ENCODE measurements at regions not wholly inside any gene's neighbourhood (a gene's known extent, or its start where the extent isn't known, plus 50 kb on each side); places are given as distances from the start of the nearest gene placed in this dataset.

DNA sequence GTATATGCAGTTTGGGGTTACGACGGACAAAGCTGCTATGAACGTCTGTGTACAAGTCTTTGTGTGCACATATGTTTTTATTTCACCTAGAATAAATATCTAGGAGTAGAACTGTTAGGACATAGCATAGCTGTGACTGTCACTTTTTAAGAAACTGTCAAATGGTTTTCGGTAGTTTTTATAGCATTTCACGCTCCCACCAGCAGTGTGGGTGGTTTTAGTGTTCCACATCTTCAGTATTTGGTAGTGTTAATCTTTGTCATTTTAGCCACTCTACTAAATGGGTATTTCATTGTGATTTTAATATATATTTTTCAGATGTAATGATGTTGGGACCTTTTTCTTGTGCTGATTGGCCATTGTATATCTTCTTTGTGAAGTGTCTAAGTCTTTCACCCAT lies 109.1 kb upstream of the BCAT1 start:
- no peak for DNase-seq (ENCODE audit: low read depth)

DNA sequence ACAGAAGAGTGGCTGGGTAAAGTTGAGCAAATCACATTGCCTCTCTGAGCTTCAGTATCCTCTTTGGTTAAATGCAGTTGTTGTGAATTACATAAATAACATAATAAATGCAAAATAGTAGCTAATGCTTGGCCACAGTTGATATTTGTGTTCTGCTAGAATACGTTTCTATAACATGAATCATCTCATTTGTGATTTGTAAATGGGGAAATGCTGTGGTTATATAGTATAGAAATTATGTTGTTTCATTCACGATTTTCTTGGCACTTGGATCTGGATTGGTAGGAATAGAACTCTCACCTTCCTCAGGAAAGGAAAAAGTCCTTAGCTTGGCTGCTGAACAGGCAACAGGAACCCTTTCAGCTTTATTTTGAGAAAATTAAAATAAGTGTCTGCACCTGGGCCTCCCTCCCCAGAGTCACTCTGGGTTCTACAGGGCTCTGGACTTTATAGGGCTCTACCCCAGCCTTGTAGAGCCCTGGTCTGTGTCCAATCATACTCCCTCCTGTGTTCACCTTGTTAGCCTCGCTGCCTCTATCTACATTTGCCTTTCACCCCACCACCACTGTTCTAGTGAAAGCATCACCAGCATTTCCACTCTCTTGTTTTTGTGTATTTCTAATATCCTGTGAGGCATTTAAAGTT lies 107.7 kb upstream of the BCAT1 start:
- DNase-seq (ENCODE audit: low read depth): no peak

DNA sequence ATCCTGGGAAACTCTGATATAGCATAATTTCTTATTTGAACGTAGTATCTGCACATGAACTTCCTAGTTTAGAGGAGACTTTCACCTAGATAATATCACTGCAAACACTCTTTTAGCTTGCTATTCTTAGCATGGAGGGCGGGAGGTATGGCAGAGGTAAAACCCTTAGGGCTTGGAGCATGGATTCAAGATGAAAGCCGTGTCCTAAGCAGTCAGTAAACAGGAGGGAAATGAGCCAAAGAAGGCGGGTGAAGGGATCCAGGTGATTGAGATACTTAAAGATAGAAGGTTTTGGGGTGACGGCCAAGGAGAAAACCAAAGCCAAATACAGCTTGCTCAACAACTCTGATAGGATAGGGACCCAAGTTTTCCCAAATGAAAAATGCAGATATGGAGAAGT lies 107.1 kb upstream of the BCAT1 start:
- no peak for DNase-seq (ENCODE audit: low read depth)

- peak; percentile 45 for DNase-seq (ENCODE audit: low read depth)
Observed at GRCh38 chr12:25054783-25055144, 105.9 kb upstream of the BCAT1 start.

DNA sequence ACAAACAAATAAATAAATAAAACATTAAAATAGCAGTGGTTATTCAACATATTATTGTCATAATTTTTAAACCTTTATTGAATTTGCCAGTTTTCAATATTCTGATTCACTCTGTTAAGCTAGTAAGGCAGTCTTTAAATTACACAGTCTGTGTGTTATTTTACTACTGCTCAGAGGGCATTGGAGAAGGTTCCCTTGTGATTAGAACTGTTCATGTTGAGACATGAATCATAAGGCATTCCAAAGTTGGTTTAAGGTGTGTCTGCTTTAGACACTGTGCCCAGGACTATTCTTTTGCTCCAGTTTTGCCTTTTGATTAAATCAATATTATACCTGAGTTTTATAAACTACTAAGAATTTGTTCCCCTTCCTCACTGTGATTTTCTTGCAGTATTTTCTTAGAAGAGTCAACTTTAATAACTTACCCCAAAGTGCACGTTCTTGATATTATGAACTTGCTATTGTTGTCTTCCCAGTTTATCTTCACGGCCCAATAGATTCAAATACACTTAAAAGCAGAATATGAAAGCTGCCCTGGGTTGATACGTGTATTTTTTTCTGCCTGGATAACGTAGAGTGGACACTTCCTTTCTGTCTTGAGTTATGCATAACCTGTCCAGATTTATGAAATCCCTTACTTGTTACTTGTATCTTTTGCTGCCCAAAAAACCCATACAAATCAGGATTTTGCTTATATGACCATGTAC lies 105.3 kb upstream of the BCAT1 start:
- DNase-seq (ENCODE audit: low read depth): no peak

GRCh38 chr12:25052914-25053211 lies 104.0 kb upstream of the BCAT1 start:
- no peak for DNase-seq (ENCODE audit: low read depth)

DNA sequence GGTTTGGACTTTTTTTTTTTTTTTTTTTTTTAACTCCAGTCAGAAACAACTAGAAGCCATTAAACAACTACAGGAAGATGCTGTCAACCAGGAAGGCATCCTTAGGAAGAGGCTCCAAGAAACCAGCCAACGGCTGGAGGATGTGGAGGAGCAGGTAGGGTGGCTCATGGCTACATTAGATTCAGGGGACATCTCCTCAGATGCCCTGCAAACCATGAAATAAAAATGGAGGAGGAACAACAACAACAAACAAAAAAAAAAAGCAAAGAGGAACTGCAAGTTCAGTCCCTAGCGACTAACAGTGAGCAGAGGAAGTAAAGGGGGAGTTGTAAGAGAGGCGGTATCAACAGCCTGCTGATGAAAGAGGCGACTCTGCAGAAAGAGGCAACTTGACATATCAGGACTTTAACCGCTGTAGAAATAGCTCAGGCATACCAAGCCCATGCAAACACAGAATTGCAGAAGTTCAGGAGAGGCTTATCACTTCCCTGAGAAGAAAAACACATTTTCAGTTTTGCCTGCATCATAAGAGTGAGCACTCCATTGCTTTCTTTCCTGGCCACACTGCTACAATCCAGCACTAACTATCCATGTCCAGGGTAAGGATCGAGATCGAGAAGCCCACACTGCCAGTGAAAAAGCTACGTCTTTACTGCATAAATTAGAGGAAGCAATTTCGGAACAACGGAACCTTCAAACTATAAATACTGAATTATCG lies 103.5 kb upstream of the BCAT1 start:
- DNase-seq (ENCODE audit: low read depth): peak; percentile 24

- DNase-seq (ENCODE audit: low read depth): peak; percentile 36
Observed at GRCh38 chr12:25051656-25052195, 102.8 kb upstream of the BCAT1 start.

DNA sequence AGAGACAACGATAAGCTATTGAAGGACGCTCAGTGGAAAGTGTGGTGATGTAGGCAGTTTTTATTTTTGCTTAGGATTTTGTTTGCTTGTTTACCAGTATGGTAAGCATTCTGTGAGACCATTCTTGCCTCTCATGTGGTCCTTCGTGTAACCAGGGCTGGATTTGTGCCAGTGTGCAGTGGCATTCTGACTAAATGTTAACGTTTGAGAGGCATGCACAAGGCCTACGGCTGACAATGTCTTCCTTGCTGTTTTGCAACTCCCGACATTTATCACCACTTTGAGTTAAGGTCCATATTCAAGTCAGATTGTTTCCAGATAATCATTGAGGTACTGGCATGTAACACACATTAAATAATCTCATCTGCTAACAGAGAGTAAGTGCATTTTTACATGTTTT lies 102.3 kb upstream of the BCAT1 start:
- no peak for DNase-seq (ENCODE audit: low read depth)

DNA sequence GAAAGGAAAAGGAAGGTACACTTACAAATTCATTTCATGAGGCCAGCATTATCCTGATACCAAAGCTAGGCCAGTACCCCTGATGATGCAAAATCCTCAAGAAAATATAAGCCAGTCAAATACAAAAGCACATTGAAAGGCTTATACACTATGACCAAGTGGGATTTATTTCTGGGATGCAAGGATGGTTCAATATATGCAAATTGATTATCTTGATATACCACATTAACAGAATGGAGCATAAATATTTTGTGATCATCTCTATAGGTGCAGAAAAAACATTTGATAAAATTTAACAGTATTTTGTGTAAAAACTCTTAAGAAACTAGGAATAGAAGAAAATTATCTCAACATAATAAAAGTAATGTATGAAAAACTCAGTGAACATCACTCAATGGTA lies 97.0 kb upstream of the BCAT1 start:
- DNase-seq (ENCODE audit: low read depth): no peak

GRCh38 chr12:25041006-25041741 lies 92.3 kb upstream of the BCAT1 start:
- no peak for DNase-seq (ENCODE audit: low read depth)

DNA sequence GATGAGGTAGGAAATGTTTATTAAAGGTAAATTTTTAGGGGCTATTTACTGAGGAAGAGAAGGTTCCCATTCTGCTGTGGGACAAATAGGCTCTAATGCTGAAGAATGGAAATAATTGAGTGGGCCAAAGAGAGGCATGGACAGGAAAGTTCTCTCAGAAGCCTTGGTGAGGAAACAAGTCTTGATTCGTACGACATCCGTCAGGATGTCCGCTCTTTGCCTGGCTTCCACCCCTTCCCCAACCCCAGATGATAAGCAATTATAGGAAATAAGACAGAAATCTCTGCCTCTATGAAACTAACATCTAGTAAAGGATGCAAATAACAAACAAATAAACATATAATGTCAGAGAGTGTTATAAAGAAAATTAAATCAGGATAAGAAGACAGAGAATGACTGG lies 91.7 kb upstream of the BCAT1 start:
- no peak for DNase-seq (ENCODE audit: low read depth)

DNA sequence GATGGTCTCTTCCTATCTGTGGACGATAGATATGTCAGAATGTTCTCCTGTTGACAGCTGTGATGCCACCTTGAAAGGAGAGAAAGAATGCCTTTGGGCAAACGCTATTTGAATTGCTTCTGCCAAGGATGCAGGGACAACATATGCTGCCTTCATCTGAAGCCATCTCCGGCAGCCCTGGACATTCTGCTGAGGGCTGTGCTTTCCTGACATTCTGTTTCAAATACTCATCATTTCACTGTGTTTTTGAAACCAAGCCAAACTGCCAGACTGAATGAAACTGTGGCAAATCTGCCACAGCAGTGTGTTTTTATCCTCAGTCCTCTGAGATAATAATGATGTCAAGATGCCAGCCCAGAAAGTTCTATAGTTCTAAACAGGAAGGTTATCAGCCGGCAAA lies 85.8 kb upstream of the BCAT1 start:
- DNase-seq (ENCODE audit: low read depth): no peak

GRCh38 chr12:25025951-25026490 lies 77.1 kb upstream of the BCAT1 start:
- DNase-seq (ENCODE audit: low read depth): no peak

DNA sequence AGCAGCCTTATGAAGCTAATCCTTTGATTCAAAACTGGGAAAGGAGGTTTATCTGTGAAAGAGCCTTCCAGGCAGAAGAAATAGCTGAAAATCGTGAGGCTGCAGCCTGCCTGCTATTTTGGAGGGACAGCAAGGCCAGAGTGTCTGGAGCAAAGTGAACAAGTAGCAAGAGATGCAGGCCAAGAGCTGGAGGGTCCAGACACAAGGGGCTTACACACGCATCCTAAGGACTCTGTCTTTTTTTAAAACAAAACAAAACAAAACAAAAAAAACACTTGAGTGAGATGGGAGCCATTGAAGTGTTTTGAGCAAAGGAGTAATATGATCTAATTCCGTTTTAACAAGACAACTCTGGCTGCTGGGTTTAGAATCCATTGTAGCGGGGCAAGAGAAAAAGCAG lies 76.4 kb upstream of the BCAT1 start:
- no peak for DNase-seq (ENCODE audit: low read depth)

DNA sequence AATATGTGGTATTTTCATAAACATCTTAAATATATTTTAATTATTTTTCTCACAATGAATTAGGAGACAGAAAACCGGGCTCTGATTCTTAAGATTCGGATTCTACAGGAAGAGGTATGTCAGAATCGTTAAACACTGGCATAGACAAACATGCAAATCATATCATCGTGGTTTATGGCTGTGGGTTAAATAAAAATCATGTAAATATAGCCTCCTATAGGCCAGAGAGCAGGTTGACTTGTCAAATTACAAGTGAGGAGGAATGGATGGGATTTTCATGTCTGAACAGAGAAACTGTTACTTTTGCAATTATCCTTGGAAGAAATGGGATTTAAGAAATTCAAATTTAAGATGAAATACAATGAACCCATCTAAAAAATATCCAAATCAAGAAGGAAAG lies 74.9 kb upstream of the BCAT1 start:
- DNase-seq (ENCODE audit: low read depth): no peak

GRCh38 chr12:25020621-25021243 lies 71.8 kb upstream of the BCAT1 start:
- DNase-seq (ENCODE audit: low read depth): no peak

GRCh38 chr12:25018146-25018545 lies 69.2 kb upstream of the BCAT1 start:
- no peak for DNase-seq (ENCODE audit: low read depth)

- DNase-seq (ENCODE audit: low read depth): no peak
Observed at GRCh38 chr12:25017336-25017735, 68.4 kb upstream of the BCAT1 start.

DNA sequence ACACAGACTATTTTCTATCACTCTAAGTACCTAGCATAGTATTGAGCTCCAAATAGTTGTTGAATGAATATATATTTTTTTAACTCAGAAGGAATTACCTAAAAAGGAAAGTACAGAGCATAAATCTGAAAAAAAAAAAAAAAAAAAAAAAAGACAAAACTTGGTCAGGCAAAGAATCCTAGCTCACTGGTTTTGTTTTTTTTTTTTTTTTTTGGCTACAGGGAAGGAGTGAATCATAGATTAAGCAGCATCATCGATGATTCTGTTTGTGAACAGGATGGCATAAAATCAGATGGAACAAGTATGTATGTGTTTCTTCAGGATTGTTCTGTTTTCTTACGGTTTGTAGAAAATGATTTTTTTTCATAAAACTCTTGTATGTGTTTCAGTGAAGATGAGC lies 66.1 kb upstream of the BCAT1 start:
- no peak for DNase-seq (ENCODE audit: low read depth)

DNA sequence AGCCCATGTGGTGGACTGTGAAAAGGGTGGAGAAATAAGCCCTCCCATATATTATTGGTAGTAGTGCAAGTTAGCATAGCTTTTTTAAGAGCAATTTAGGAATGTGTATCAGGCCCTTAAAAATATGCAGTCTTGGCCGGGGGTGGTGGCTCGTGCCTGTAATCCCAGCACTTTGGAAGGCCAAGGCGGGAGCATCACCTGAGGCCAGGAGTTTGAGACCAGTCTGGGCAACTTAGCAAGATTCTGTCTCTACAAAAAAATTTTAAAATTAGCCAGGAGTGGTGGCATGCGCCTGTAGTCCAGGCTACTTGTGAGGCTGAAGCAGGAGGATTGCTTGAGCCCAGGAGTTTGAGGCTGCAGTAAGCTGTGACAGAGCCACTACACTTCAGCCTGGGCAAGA lies 64.2 kb upstream of the BCAT1 start:
- DNase-seq (ENCODE audit: low read depth): no peak

- DNase-seq (ENCODE audit: low read depth): no peak
Observed at GRCh38 chr12:25009496-25010092, 60.7 kb upstream of the BCAT1 start.

All from activated gamma-delta T cell treated with anti-CD3 and anti-CD28 coated beads, Interleukin-2, amount 50 U/mL, for 16 hours (primary cell).